Brain microvascular endothelial cell (primary cell): ENCODE measurements at regions not wholly inside any gene's neighbourhood (a gene's known extent, or its start where the extent isn't known, plus 50 kb on each side); places are given as distances from the start of the nearest gene placed in this dataset.
A peak's percentile ranks its signal among the peaks of the same experiment; 100 is the strongest.

ENCODE experiments used
- DNase-seq: peaks from one replicate; pipeline ENCODE4 v3.0.0-alpha.2; 2020
- H3K27ac ChIP-seq: fragments of 250-450 bp; sonication (Bioruptor Pico); 2 replicates; pipeline ENCODE4 v1.5.1; 2020; ENCODE audit warnings: mild to moderate bottlenecking, moderate library complexity
- H3K27me3 ChIP-seq: fragments of 250-450 bp; sonication (Bioruptor Pico); replicated peaks from 2 replicates; pipeline ENCODE4 v1.5.1; 2020; ENCODE audit warnings: mild to moderate bottlenecking
- H3K36me3 ChIP-seq: fragments of 250-450 bp; sonication (Bioruptor Pico); replicated peaks from 2 replicates; pipeline ENCODE4 v1.5.1; 2020; ENCODE audit warnings: mild to moderate bottlenecking
- H3K4me3 ChIP-seq: 2 replicates; pipeline ENCODE4 v1.5.1; 2011; ENCODE audit warnings: low read depth, mild to moderate bottlenecking, control low read depth, low read length, moderate library complexity
- CTCF ChIP-seq: IDR thresholded peaks from 2 replicates; pipeline ENCODE4 v1.5.1; 2011; ENCODE audit warnings: low read depth, mild to moderate bottlenecking, moderate library complexity, low read length, control low read depth, inconsistent platforms; ENCODE audit errors: missing control alignments
- in situ Hi-C: cut with HindIII; loops from 2 replicates; pipeline ENCODE4 v1.10.0; 2017; ENCODE audit warnings: low sequenced_read_pairs, low pct_ligation_motif_present

- peak overlapping the region; percentile 53 for H3K27ac ChIP-seq
- in situ Hi-C loops, result no loop called here
- H3K27me3 ChIP-seq, result no peaks in the 10 kb centered on the region
- TF ChIP-seq CTCF, result peak; percentile 69
- H3K4me3 ChIP-seq, result no peak overlapping the region
- H3K36me3 ChIP-seq, result no peaks in the 10 kb centered on the region
- DNase-seq, result no peak
Observed at GRCh38 chr21:14862794-14863720, 201.7 kb downstream of the NRIP1 start.

- Histone ChIP-seq H3K4me3 (no peak overlapping the region), H3K27ac (no peak overlapping the region), H3K27me3 (no peaks in the 10 kb centered on the region), H3K36me3 (no peaks in the 10 kb centered on the region)
- no peak for TF ChIP-seq CTCF
- in situ Hi-C loops, result no loop called here
- DNase-seq, result no peak
Observed at GRCh38 chr21:14858311-14858710, 206.5 kb downstream of the NRIP1 start.

GRCh38 chr21:14857529-14857928 lies 207.3 kb downstream of the NRIP1 start:
- DNase-seq, result no peak
- Histone ChIP-seq H3K27me3 (no peaks in the 10 kb centered on the region), H3K36me3 (no peaks in the 10 kb centered on the region), H3K27ac (no peak overlapping the region), H3K4me3 (no peak overlapping the region)
- in situ Hi-C loops, result no loop called here
- TF ChIP-seq CTCF, result no peak

GRCh38 chr21:14850394-14850793 lies 214.4 kb downstream of the NRIP1 start:
- no peak for TF ChIP-seq CTCF
- in situ Hi-C loops, result no loop called here
- H3K27ac ChIP-seq, result peak overlapping the region; percentile 10
- no peaks in the 10 kb centered on the region for H3K36me3 ChIP-seq
- H3K27me3 ChIP-seq, result no peaks in the 10 kb centered on the region
- no peak overlapping the region for H3K4me3 ChIP-seq
- no peak for DNase-seq

- Histone ChIP-seq H3K36me3 (no peaks in the 10 kb centered on the region), H3K4me3 (no peak overlapping the region), H3K27ac (no peak overlapping the region), H3K27me3 (no peaks in the 10 kb centered on the region)
- in situ Hi-C loops, result no loop called here
- DNase-seq, result no peak
- TF ChIP-seq CTCF, result no peak
Observed at GRCh38 chr21:14846621-14847020, 218.2 kb downstream of the NRIP1 start.
